Muscle layer of duodenum (tissue), 2 donors: ENCODE measurements at regions not wholly inside any gene's neighbourhood (a gene's known extent, or its start where the extent isn't known, plus 50 kb on each side); places are given as distances from the start of the nearest gene placed in this dataset.
A peak's percentile ranks its signal among the peaks of the same experiment; 100 is the strongest.

Experiments used
- H3K27ac ChIP-seq: one replicate; pipeline ENCODE4 v1.7.0; 2013; ENCODE audit warnings: mild to moderate bottlenecking, low read length
- H3K27me3 ChIP-seq: one replicate; pipeline ENCODE4 v1.7.0; 2013; ENCODE audit warnings: low read depth, mild to moderate bottlenecking, control low read depth, low read length
- H3K36me3 ChIP-seq, 2 donors: one replicate each; pipeline ENCODE4 v1.7.0; 2013; ENCODE audit warnings: low read length in 2 of 2, control low read depth in 1 of 2, mild to moderate bottlenecking in 1 of 2; ENCODE audit not compliant: insufficient read depth in 2 of 2, control insufficient read depth in 1 of 2
- H3K4me1 ChIP-seq, 2 donors: one replicate each; pipeline ENCODE4 v1.7.0; 2013; ENCODE audit warnings: low read length in 2 of 2, mild to moderate bottlenecking in 2 of 2, control low read depth in 1 of 2, moderate library complexity in 1 of 2; ENCODE audit not compliant: insufficient read depth in 2 of 2, control insufficient read depth in 1 of 2
- H3K4me3 ChIP-seq, 2 donors: one replicate each; pipeline ENCODE4 v1.7.0; 2013; ENCODE audit warnings: low read length in 2 of 2, low read depth in 1 of 2, mild to moderate bottlenecking in 1 of 2
- H3K9me3 ChIP-seq, 2 donors: one replicate each; pipeline ENCODE4 v1.7.0; 2013; ENCODE audit warnings: low read length in 2 of 2, control low read depth in 1 of 2, mild to moderate bottlenecking in 1 of 2; ENCODE audit not compliant: control insufficient read depth in 1 of 2
- donor health status: healthy.

DNA sequence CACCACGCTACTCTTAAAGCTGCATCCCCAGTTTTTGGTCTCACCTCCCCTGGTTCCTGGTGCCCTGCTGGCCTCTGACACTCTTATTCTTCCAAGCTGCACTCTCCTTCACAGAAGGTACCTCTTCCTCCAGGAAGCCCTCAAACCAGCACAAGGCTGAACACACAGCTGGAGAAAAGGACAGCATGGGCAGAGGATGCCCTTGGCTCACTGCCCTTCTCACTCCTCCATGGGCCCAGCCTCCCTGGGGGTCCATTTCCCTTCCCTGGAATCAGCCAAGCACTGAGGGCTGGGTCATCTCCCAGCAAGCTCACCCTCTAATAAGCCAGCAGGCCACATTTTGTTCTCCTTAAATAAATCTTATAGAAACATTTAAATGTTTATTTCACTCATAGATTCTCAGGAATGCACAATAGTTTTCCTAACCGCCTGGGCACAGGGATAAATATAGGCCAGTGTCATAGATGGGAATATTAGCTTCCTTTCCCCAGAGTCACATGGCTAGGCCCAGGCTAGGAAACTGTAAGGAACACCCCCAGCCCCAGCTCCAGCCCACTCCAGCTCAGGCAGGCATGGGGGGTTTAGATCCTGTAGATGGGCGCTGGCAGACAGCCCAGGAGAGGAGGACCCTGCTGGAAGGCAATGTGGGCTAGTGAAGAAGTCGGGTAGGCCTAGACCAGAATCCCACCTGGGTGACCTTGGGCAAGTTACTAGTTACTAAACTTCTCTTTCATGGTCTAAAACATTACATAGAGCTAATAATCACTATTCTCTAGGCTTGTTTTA lies 51.5 kb downstream of the IRAG1 start:
- Histone ChIP-seq H3K4me3 (no peak overlapping the region), H3K36me3 (no peaks in the 10 kb centered on the region), H3K27ac (peak overlapping the region; percentile 65), H3K27me3 (no peaks in the 10 kb centered on the region), H3K9me3 (no peaks in the 10 kb centered on the region), H3K4me1 (peaks cover 16 to 45% of the 10 kb centered on the region in 2 donors)

DNA sequence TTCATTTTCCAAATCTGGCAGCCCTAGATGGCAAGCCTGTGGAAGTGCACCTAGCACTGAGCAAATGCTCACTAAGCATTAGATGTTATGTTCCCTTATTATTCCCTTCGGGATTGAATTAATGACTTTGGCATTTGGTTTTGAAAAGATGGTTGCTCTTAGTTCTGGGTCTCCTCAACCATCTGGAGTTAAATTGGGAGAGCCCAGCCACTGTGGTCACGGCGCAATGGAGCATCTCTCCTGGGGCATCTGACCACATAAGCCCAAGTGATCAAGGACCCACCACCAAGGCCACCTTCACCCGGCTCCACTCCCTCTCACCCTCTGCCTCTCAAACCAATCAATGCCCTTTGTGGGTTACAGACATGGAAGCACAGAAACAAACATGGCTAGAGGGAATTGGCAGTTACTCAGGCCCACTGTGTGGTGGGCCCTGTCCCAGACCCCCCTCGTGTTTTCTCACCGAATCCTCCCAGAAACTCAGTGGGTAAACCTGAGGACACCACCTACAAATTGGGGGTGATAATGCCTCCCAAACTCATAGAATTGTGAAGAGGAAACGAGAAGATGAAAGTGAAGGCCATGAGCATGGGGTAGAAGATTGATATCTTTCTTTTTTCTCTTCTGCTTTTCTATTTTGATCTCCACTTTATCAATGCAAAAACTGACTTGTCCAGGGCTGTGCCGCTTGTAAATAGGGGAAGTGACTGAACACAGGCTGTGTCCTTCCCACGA lies 52.2 kb downstream of the IRAG1 start:
- H3K9me3 ChIP-seq = no peaks in the 10 kb centered on the region
- H3K4me3 ChIP-seq = no peak overlapping the region
- H3K4me1 ChIP-seq = peaks cover 11 to 37% of the 10 kb centered on the region in 2 donors
- no peaks in the 10 kb centered on the region for H3K36me3 ChIP-seq
- H3K27me3 ChIP-seq = no peaks in the 10 kb centered on the region
- peak overlapping the region; percentile 65 for H3K27ac ChIP-seq

DNA sequence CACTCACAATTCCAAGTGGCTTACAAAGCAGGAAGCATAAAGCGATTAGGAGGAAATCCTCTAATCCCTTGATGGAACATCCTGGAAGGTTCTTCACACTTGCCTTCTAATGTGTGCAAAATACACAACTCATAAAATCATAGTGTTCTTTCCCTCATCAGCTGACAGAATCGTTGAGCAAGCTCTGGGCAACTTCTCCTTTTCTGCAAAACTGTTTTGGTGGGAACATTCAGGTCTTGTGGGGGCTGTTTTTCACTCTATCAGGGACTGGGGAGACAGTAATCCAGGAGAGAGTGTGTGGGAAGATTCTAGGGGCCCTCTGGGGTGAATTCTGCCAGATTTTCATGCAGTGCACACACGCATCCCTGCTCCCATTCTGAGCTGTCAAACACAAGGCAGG lies 53.2 kb downstream of the IRAG1 start:
- Histone ChIP-seq H3K9me3 (no peaks in the 10 kb centered on the region), H3K36me3 (no peaks in the 10 kb centered on the region), H3K27ac (peak overlapping the region; percentile 48), H3K4me3 (no peak overlapping the region), H3K4me1 (peaks cover 4 to 29% of the 10 kb centered on the region in 2 donors), H3K27me3 (no peaks in the 10 kb centered on the region)

DNA sequence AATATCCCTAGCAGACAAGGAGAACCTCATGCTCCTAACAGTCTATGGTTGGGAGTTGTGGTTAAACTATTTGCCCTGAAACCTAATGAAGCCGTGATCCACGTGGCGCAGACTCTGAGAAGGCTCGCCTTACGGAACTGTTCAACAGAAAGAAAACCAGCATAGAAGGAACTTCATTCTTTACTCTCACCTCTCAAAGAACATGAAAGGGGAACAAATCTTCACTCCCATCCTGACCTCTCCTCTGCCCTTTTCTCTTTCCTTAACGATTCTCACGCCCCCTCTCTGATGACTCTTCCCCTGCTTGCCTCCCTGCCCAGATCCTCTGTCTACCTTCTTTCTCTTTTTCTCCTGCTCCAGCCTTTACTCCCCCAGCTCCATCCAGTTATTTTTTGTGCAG lies 54.2 kb downstream of the IRAG1 start:
- Histone ChIP-seq H3K27ac (peak overlapping the region; percentile 48), H3K27me3 (no peaks in the 10 kb centered on the region), H3K4me1 (peaks cover 4 to 35% of the 10 kb centered on the region in 2 donors), H3K4me3 (peak overlapping the region in 1 of 2 donors; percentile 10), H3K9me3 (no peaks in the 10 kb centered on the region), H3K36me3 (no peaks in the 10 kb centered on the region)

DNA sequence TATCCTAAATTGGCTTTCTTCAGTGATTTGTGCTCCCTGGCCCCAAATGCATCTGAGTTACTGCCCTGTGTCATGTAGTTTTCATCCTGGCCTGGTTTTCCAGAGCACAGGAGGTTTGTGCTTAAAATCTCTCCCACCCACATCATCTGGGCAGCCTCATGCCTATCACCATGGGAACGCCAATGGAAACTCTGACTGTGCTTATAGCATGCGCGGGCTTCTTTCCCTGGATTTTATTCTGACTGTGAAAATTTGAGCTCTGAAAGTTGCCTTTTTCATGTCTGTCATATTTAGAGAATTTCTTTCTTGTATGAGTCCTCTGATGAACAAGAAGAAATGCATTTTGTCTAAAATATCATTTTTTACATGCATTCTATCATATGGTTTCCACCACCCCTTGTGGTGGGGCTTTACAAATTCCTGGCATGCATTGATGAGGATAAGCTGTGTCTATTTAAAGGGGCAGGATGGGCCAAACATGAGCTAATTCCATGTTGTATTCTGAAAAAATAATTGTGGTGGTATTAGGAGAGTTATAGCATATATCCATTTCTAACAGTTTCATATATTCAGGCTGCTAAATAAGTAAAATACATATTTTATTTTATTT lies 55.1 kb downstream of the IRAG1 start:
- no peak overlapping the region for H3K4me3 ChIP-seq
- no peaks in the 10 kb centered on the region for H3K9me3 ChIP-seq
- no peaks in the 10 kb centered on the region for H3K27me3 ChIP-seq
- no peaks in the 10 kb centered on the region for H3K36me3 ChIP-seq
- H3K27ac ChIP-seq = no peak overlapping the region
- H3K4me1 ChIP-seq = peaks cover 4 to 35% of the 10 kb centered on the region in 2 donors

DNA sequence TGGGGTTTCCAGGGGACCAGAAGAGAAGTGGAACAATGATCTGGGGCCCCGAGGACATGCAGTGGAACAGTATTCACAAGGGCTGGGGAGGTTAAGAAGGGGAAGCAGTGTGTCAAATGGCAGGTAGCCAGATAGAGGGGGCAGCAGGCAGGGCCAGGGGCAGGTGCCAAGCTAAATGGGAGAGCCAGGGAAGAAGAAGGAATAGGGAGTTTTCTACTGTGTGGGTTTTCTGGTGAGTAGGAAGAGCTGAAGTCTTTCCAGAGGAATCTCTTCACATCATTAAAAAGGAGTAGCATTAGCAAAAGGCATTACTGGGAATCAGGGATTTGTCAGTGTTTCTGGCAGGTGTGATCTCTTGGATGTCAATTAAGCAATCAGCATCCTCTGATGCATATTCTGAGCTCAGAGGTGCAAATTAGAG lies 55.8 kb downstream of the IRAG1 start:
- no peak overlapping the region for H3K27ac ChIP-seq
- H3K36me3 ChIP-seq = no peaks in the 10 kb centered on the region
- H3K4me1 ChIP-seq = peaks cover 4 to 35% of the 10 kb centered on the region in 2 donors
- H3K9me3 ChIP-seq = no peaks in the 10 kb centered on the region
- no peaks in the 10 kb centered on the region for H3K27me3 ChIP-seq
- H3K4me3 ChIP-seq = no peak overlapping the region

DNA sequence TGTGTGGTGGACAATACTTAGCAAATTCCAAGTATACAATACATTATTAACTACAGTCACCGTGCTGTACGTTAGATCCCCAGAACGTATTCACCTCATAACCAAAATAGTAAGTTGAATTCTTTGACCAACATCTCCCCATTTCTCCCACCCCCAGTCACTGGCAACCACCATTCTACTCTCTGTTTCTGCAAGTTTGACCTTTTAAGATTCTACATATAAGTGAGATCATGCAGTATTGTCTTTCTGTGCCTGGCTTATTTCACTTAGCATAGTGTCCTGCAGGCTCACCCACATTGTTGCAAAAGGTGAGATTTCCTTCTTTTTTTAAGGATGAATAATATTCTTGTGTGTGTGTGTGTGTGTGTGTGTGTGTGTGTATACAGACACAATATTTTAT lies 59.1 kb downstream of the IRAG1 start:
- Histone ChIP-seq H3K4me1 (peaks cover 0 to 13% of the 10 kb centered on the region in 2 donors), H3K4me3 (no peak overlapping the region), H3K27ac (no peak overlapping the region), H3K36me3 (peaks cover 0 to 15% of the 10 kb centered on the region in 2 donors), H3K9me3 (no peaks in the 10 kb centered on the region), H3K27me3 (no peaks in the 10 kb centered on the region)

DNA sequence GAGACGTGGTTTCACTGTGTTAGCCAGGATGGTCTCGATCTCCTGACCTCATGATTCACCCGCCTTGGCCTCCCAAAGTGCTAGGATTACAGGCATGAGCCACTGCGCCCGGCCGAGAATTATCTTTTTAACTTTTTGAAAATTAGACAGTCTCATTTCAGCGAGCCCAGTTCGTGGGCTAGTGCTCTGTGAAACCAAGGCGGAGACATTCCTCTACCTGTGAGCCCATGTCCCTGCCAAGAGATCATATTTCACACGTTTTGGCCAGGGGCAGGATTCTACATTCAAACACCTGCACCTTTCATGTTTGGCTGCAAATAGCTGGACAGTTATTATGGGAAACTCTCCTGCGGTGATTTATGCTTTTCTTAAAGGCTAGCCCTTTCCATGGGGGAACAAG lies 60.3 kb downstream of the IRAG1 start:
- Histone ChIP-seq H3K9me3 (no peaks in the 10 kb centered on the region), H3K4me1 (peaks cover 0 to 13% of the 10 kb centered on the region in 2 donors), H3K27ac (no peak overlapping the region), H3K4me3 (no peak overlapping the region), H3K36me3 (peaks cover 0 to 20% of the 10 kb centered on the region in 2 donors), H3K27me3 (no peaks in the 10 kb centered on the region)

DNA sequence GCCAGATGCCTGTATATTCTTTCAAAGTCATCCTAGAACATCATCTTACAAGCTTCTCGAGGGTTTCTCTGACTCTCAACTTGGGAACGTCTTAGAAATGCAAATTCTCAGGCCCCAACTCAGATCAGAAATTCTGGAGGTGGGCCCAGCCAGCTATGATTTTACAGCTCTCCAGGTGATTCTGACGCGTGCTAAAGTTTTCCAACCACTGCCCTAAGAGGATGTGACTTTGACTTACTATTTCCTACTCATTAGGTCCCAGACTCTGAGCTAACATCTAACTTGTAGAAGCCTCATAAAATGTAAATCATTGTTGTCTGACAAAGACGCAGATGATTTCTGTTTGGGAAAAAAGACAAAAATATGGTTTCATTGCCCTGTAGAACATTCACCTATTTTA lies 61.1 kb downstream of the IRAG1 start:
- Histone ChIP-seq H3K4me1 (peaks cover 0 to 9% of the 10 kb centered on the region in 2 donors), H3K4me3 (no peak overlapping the region), H3K36me3 (peaks cover 0 to 20% of the 10 kb centered on the region in 2 donors)

DNA sequence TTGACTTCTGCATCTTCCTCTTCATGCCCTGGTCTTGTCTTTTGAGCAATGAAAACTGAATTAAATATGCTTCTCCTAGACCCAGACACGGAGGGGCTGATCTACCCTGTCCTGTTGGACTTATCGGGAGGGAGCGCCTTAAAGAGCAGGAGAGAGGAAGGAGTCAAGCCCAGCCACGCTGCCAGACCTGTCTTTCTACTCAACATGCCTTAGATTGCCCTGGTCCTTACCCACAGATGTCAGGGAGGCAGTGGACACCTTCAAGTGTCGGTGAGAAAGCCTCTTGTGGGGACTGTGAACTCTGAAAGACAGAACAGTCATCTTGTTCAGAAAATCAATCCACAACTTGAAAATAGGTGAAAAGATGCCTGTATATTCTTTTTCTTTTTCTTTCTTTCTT lies 61.8 kb downstream of the IRAG1 start:
- Histone ChIP-seq H3K27me3 (no peaks in the 10 kb centered on the region), H3K4me3 (no peak overlapping the region), H3K27ac (no peak overlapping the region), H3K36me3 (peaks cover 0 to 20% of the 10 kb centered on the region in 2 donors), H3K9me3 (no peaks in the 10 kb centered on the region), H3K4me1 (peaks cover 0 to 7% of the 10 kb centered on the region in 2 donors)

More for the DNA sequence above, 61.1 kb downstream of the IRAG1 start:
- no peaks in the 10 kb centered on the region for H3K9me3 ChIP-seq
- no peak overlapping the region for H3K27ac ChIP-seq
- no peaks in the 10 kb centered on the region for H3K27me3 ChIP-seq

DNA sequence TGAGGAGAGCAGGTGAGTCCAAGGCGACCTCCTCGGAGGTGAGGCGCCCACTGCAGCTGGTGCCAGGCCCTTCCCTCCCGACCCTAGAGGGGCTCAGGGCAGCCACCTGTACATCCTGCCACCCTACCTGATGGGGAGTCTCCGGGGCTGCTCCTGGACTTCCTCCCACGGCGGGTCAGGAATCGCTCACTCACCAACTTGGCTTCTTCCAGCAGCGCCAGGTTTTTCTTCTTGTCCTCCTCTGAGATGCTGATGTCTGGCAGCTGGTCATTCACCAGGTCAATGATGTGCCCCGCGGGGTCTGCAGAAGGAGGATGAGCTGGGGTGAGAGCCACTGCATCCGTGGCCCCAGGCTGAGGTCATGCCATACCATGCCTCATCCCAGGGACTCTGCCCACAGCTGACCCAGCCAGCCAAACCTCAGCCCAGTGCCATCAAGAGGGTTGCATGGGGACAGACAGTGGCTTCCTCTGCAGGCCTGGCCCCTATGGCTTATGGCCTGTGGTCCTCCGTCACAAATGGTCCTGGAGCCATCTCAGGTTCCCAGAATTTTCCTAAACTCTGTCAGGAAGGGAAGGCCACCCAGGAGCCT lies 61.0 kb upstream of the LYVE1 start:
- Histone ChIP-seq H3K36me3 (peaks cover 0 to 24% of the 10 kb centered on the region in 2 donors), H3K27me3 (no peaks in the 10 kb centered on the region), H3K27ac (no peak overlapping the region), H3K4me1 (peaks cover 0 to 11% of the 10 kb centered on the region in 2 donors), H3K4me3 (no peak overlapping the region), H3K9me3 (no peaks in the 10 kb centered on the region)
